Upper lobe of left lung (tissue), 6 donors: ENCODE measurements at regions not wholly inside any gene's neighbourhood (a gene's known extent, or its start where the extent isn't known, plus 50 kb on each side); places are given as distances from the start of the nearest gene placed in this dataset.

Experiments
- ATAC-seq, 2 donors: fragments of 200-7000 bp; cut with Tn5 transposase; one replicate each; pipeline ENCODE4 v1.9.1; 2022; ENCODE audit warnings: mild to moderate bottlenecking in 2 of 2, moderate library complexity in 2 of 2; ENCODE audit not compliant: low FRiP score in 2 of 2
- DNase-seq, 2 donors: peaks; one replicate each; pipeline ENCODE4 v3.0.0-alpha.2; 2019 to 2020
- H3K27ac ChIP-seq, 4 donors: fragments of 200-600 bp; sonication (generic); one replicate each; pipeline ENCODE4 v1.5.1; 2016 to 2019
- H3K27me3 ChIP-seq, 4 donors: fragments of 200-600 bp; sonication (generic); one replicate each; pipeline ENCODE4 v1.5.1; 2017 to 2019
- H3K36me3 ChIP-seq, 4 donors: fragments of 200-600 bp; sonication (generic); one replicate each; pipeline ENCODE4 v1.5.1; 2016 to 2019
- H3K4me1 ChIP-seq, 4 donors: fragments of 200-600 bp; sonication (generic); one replicate each; pipeline ENCODE4 v1.5.1; 2018 to 2019
- H3K4me3 ChIP-seq, 4 donors: fragments of 200-600 bp; sonication (generic); one replicate each; pipeline ENCODE4 v1.5.1; 2017 to 2019; ENCODE audit warnings: mild to moderate bottlenecking in 2 of 4, moderate library complexity in 1 of 4
- H3K9me3 ChIP-seq, 4 donors: fragments of 200-600 bp; sonication (generic); one replicate each; pipeline ENCODE4 v1.5.1; 2018 to 2019
- EP300 ChIP-seq, 4 donors: sonication (generic); formaldehyde crosslinking; IDR thresholded peaks; one replicate each; pipeline ENCODE4 v1.5.1; 2017; ENCODE audit warnings: antibody characterized with exemption in 4 of 4, control low read depth in 2 of 4
- POLR2A ChIP-seq, 4 donors: fragments of 450-650 bp; IDR thresholded peaks; one replicate each; pipeline ENCODE4 v1.5.1; 2016 to 2017; ENCODE audit warnings: antibody characterized with exemption in 4 of 4, mild to moderate bottlenecking in 2 of 4
- POLR2AphosphoS5 ChIP-seq, 2 donors: sonication (generic); formaldehyde crosslinking; IDR thresholded peaks; one replicate each; pipeline ENCODE4 v1.5.1; 2017; ENCODE audit warnings: antibody characterized with exemption in 2 of 2
- WGBS, 2 donors: methylation state at CpG; one replicate each; pipeline ENCODE4 v1.1.5; 2017 to 2018; 5-methylcytosine and 5-hydroxymethylcytosine counted together
- TF ChIP-seq, protein P1 (sequence below), 6 experiments: fragments of 450-650 bp in 4 of 6; fragments of 200-600 bp in 2 of 6; sonication (generic) in 2 of 6; IDR thresholded peaks; one replicate each; pipeline ENCODE4 v1.5.1; 2016 to 2019; ENCODE audit warnings: antibody characterized with exemption in 6 of 6
- donor health status: DM: no; HTN: no; CAD: no; lungs with moderate emphysema.
- donor health status: DM: no; HTN: yes; CAD: no; lungs with severe emphysema.

DNA sequence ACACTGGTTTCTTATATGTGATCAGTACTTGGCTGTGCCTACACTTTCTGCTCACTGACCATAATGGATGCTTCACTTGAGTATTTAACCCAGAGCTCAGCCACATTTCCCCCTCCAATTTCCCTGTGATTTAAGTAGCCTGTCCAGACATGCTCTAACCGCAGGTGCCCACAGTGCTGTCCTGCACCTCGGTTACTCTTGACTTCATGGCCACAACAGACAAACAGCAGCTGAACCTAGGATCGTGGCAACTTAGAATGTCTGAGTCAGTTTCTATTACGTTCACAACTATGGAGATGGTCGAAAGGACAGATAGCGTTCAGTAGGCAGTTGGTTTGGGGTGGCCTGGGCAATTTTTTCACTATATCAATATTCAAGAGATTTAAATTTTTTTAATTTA is 306.9 kb upstream of the SGK1 start:
- Histone ChIP-seq H3K9me3 (no peaks in the 10 kb centered on the region), H3K4me1 (peaks cover 0 to 12% (median 0%) of the 10 kb centered on the region in 4 donors), H3K27ac (no peak overlapping the region), H3K36me3 (no peaks in the 10 kb centered on the region), H3K27me3 (no peaks in the 10 kb centered on the region), H3K4me3 (no peak overlapping the region)
- ATAC-seq (no peak), DNase-seq (no peak)
- no peak for TF ChIP-seq POLR2A (IDR thresholded peaks at IDR 0.05)
- no peak for TF ChIP-seq EP300 (IDR thresholded peaks at IDR 0.05)
- TF ChIP-seq POLR2AphosphoS5 (IDR thresholded peaks at IDR 0.05), result no peak
- TF ChIP-seq, protein P1, sequence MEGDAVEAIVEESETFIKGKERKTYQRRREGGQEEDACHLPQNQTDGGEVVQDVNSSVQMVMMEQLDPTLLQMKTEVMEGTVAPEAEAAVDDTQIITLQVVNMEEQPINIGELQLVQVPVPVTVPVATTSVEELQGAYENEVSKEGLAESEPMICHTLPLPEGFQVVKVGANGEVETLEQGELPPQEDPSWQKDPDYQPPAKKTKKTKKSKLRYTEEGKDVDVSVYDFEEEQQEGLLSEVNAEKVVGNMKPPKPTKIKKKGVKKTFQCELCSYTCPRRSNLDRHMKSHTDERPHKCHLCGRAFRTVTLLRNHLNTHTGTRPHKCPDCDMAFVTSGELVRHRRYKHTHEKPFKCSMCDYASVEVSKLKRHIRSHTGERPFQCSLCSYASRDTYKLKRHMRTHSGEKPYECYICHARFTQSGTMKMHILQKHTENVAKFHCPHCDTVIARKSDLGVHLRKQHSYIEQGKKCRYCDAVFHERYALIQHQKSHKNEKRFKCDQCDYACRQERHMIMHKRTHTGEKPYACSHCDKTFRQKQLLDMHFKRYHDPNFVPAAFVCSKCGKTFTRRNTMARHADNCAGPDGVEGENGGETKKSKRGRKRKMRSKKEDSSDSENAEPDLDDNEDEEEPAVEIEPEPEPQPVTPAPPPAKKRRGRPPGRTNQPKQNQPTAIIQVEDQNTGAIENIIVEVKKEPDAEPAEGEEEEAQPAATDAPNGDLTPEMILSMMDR (IDR thresholded peaks at IDR 0.05), result no peak
- 96 to 97% methylated on average over 6 of the region's 6 CpGs for WGBS, 2 donors

DNA sequence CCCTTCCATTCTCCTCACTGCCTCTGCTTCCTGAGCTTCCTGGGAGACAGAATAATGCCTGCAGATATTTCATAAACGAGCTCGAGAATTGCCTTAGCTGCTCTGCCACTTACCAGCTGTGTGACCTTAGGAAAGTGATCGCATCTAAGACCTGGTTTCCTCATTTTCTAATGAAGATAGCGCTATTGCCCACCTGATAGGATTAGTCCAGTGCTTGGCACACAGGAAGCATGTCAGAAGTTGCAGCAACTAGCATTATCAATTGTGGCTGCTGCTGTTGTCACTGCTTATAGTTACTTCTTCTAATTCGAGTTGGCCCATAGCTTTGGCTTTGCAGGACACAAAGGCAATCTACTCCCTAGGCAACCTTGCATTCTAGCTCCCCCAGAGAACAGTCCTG is 305.5 kb upstream of the SGK1 start:
- no peaks in the 10 kb centered on the region for H3K9me3 ChIP-seq
- no peaks in the 10 kb centered on the region for H3K36me3 ChIP-seq
- no peak overlapping the region for H3K27ac ChIP-seq
- TF ChIP-seq, protein P1 (IDR thresholded peaks at IDR 0.05), result no peak
- TF ChIP-seq POLR2AphosphoS5 (IDR thresholded peaks at IDR 0.05), result no peak
- TF ChIP-seq EP300 (IDR thresholded peaks at IDR 0.05), result no peak
- no peak for TF ChIP-seq POLR2A (IDR thresholded peaks at IDR 0.05)
- ATAC-seq, result no peak
- 82 to 84% methylated on average over 5 of the region's 5 CpGs for whole genome bisulfite sequencing, 2 donors
- peaks cover 0 to 13% (median 0%) of the 10 kb centered on the region in 4 donors for H3K4me1 ChIP-seq
- no peak for DNase-seq
- no peaks in the 10 kb centered on the region for H3K27me3 ChIP-seq
- no peak overlapping the region for H3K4me3 ChIP-seq

DNA sequence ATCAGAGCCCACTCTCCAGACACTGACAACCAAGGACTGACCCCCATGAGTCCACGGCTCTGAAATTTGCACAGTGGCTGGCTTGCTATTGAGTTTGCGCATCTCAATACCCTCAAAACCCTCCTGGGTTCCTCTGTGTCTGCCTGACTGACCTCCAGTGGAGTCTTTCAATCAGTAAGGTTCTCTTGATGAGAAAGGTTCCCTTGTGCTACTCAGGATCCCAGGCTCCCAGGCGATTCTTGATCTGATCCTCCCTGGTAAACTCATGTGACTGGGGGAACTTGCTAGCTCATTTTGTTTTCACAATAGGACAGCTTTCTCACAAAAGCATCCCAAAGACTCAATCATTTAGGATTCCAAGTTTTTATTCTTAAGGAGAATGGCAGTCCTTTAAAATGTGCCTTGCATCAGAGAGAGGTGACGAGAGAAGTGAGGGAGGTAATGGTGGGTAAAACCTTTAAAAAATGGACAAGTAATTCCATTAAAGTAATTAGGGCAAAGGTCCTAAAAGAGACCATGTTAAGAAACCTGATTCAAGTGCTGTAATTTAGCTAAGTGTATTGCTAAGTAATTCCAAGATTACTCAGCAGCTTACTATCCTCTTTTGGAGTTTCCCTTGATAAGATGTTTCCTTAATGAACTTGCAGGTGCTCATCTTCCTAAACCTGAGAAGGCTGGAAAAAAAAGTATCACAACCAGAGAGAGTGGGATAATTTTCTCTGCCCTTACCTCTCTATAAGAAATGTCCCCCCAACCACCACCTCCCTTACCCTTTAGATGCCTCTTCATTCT is 304.7 kb upstream of the SGK1 start:
- ATAC-seq, result no peak
- no peaks in the 10 kb centered on the region for H3K9me3 ChIP-seq
- TF ChIP-seq EP300 (IDR thresholded peaks at IDR 0.05) (no peak), POLR2A (IDR thresholded peaks at IDR 0.05) (no peak)
- TF ChIP-seq, protein P1 (IDR thresholded peaks at IDR 0.05), result no peak

DNA sequence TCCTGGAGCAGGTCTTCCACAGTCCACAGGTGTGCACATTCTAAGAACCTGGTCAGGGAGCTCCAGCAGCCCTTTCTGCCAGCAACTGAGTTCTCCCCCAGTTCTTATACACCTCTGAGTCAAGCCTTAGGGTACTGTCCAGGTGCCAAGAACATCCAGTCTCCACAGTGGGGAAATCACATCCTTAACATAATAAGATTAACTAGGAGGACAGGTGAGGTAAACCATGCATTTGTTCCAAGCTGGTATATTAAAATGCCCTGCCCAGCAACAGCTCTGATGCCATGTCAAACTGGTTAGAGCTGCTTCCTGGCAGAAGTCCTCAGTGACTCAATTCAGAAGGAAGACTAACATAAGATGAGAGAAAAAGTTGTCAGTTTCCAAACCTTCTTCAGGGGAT is 303.9 kb upstream of the SGK1 start:
- ATAC-seq (peak; percentile 34 to 72), DNase-seq (peak in 1 of 2 donors; percentile 72)
- no peaks in the 10 kb centered on the region for H3K9me3 ChIP-seq
- TF ChIP-seq POLR2AphosphoS5 (IDR thresholded peaks at IDR 0.05) (peak; percentile 21 to 33), POLR2A (IDR thresholded peaks at IDR 0.05) (no peak), EP300 (IDR thresholded peaks at IDR 0.05) (peak in 1 of 4 donors; percentile 76)
- TF ChIP-seq, protein P1 (IDR thresholded peaks at IDR 0.05), result no peak
- H3K4me1 ChIP-seq, result peaks cover 0 to 6% (median 0%) of the 10 kb centered on the region in 4 donors
- peak overlapping the region in 1 of 4 donors; percentile 23 for H3K27ac ChIP-seq
- no peaks in the 10 kb centered on the region for H3K36me3 ChIP-seq
- no peak overlapping the region for H3K4me3 ChIP-seq
- no peaks in the 10 kb centered on the region for H3K27me3 ChIP-seq

More for the DNA sequence above, 304.7 kb upstream of the SGK1 start:
- Histone ChIP-seq H3K36me3 (no peaks in the 10 kb centered on the region), H3K27me3 (no peaks in the 10 kb centered on the region), H3K4me1 (peaks cover 0 to 13% (median 0%) of the 10 kb centered on the region in 4 donors), H3K27ac (peak overlapping the region in 2 of 4 donors; percentile 23 to 31), H3K4me3 (no peak overlapping the region)
- WGBS, 2 donors, result 88 to 93% methylated on average over 4 of the region's 4 CpGs
- DNase-seq, result no peak

DNA sequence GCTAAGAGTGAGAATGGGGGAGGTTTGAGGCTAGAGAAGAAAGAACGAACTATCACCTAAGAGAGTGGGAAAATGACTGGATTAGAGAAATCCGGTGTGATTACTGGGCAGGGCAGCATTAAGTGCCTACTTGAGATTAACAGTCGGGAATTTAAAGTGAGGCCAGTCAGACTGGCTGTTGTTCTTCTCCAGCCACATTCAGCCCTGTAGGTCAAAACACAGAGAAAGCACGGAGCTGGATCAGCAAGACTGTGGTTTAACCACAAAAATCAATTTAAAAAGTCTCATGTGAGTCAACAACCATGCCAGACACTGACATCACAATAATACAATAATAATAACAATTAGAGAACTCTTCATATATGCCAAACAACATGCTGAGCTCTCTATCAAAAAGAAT is 301.9 kb upstream of the SGK1 start:
- Histone ChIP-seq H3K4me1 (peaks cover 0 to 6% (median 0%) of the 10 kb centered on the region in 4 donors), H3K9me3 (no peaks in the 10 kb centered on the region), H3K27ac (no peak overlapping the region), H3K27me3 (no peaks in the 10 kb centered on the region), H3K36me3 (no peaks in the 10 kb centered on the region), H3K4me3 (no peak overlapping the region)
- no peak for TF ChIP-seq POLR2A (IDR thresholded peaks at IDR 0.05)
- no peak for TF ChIP-seq EP300 (IDR thresholded peaks at IDR 0.05)
- ATAC-seq (peak; percentile 36 to 59), DNase-seq (peak in 1 of 2 donors; percentile 45)
- 62 to 63% methylated on average over 4 of the region's 4 CpGs for WGBS, 2 donors
